HG02610 (cell line): ENCODE measurements at regions not wholly inside any gene's neighbourhood (a gene's known extent, or its start where the extent isn't known, plus 50 kb on each side); places are given as distances from the start of the nearest gene placed in this dataset.

Experiments
- ATAC-seq: cut with Tn5 transposase; IDR thresholded peaks from one replicate; pipeline ENCODE4 v1.9.1; 2021; ENCODE audit warnings: mild to moderate bottlenecking, moderate library complexity; ENCODE audit not compliant: unreplicated experiment

DNA sequence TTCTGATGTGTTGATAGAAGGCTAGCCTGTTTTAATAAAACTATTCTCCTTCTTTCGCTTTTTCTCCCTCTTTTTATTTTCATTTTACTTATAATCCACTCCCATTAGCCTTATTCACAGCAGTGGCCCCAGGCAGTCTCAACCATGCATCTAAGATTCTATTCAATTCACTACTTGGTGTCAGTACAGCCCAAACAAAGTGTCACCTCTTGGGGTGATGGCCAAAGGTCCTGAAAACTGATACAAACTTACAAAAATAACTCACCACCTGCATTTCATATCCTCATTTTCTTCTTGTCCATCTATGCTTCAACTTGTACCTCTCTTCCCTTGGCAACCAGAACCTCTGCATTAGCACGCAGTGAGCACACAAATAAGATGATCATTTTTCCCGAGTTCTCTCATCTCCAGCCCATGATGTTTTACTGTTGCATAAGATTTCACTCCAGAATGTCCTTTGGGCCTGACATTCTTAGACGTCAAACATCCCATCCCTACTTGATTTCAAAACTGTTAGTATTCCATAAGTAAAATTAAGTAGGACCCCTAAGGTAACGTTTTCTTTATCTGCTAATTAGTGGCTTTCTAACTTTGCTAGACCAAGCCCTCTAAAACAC, 559.3 kb upstream of the TNP1 start:
- ATAC-seq = no peak

GRCh38 chr2:217418544-217418943, 558.7 kb upstream of the TNP1 start:
- no peak for ATAC-seq

DNA sequence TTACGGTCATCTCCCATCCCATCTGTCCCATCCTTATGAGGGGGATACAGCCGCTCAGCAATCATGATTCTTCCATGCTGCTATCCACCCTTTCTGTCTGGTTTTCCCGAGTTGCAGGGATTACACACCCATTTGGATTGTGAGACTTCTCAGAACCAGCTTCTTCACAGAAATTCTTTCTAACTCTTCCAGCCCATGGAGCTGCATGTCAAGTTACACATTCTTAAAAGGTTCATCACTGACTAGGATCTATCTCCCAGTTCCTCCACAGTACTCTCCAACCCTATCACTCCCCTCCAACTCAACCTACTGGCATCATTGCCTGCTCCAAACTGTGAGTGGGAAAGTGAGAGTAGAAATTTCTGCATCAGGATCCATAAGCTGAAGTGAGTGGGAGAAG, 558.2 kb upstream of the TNP1 start:
- no peak for ATAC-seq

DNA sequence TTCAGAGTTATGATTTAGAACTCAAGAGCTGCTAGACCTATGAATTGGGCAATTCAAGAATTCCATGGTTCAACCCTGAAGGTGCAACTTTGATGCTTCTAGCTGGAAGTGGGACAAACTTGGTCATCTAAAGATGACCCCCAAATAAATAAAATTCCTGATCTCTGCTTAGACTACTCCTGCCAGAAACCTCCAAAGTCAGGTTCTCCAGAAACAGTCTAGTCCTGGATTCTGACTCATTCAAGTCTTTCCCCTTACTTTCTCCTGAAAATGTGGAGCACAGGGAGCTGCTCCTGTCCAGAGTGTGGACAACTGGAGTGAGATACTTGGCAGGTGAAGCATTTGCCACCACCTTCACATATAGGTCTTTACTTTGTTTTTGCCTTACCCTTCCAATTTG, 557.7 kb upstream of the TNP1 start:
- ATAC-seq = no peak

DNA sequence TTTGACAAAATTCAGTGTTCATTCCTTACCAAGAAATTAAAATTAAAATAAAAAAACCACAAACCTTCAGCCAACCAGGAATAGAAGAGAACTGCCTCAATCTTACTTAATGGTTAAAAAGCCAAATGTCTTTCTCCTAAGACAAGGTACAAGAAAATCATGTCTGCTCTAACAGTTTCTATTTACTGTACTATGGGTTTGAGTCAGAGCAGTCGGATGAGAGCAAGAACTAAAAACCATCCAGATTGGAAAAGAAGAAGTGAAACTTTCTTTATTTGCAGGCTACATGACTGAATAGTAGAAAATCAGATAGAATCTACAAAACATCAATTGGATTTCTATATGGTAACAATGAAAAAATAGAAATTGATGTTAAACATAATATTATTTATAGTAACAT, 555.5 kb upstream of the TNP1 start:
- peak; percentile 85 for ATAC-seq

DNA sequence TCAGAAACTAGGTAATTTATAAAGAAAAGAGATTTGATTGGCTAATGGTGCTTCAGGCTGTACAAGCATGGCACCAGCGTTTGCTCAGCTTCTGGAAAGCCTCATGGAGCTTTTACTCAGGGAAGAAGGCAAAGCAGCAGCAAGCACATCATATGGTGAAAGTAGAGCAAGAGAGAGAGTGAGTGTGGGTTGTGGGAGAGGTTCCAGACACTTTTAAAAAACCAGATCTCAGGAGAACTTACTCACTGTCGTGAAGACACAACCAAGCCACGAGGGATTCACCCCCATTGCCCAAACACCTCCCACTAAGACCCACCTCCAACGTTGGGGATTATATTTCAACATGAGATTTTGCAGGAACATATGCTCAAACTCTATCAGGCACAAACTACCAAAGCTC, 554.6 kb upstream of the TNP1 start:
- ATAC-seq = no peak

- no peak for ATAC-seq
These were observed 553.3 kb upstream of the TNP1 start for GRCh38 chr2:217413193-217413592.

DNA sequence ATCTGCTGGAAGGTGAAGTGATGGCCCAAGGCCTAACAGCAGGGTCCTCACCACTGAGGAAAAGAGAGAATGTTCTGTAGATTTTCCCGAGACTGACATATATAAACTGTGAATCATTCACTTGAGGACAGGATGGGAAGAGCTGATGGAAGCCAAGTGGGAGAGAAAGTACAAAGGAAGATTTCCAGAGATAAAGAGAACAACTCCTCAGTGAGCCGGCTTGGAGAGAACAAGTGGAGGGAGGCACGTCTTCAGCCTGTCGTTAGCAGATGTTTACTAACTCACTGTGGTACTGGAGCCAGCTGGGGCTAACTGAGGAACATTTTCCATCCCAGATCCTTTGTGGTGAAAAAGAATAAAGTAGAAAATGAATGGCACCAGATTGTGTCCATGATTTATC, 552.9 kb upstream of the TNP1 start:
- no peak for ATAC-seq

- ATAC-seq = no peak
These were observed 552.4 kb upstream of the TNP1 start for GRCh38 chr2:217412277-217412676.

DNA sequence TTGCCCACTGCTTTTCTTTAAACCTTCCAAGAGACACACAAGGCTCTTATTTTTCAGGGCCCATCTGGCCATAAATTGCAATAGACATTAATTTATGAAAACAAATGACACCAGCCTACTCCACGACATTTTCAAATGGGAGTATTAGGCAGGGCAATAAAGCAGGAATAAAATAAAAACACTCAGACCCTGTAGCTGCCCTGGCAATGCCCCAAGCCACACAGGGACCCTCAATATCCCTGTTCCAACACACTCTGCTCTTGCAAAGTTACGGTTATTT, 550.8 kb upstream of the TNP1 start:
- no peak for ATAC-seq

DNA sequence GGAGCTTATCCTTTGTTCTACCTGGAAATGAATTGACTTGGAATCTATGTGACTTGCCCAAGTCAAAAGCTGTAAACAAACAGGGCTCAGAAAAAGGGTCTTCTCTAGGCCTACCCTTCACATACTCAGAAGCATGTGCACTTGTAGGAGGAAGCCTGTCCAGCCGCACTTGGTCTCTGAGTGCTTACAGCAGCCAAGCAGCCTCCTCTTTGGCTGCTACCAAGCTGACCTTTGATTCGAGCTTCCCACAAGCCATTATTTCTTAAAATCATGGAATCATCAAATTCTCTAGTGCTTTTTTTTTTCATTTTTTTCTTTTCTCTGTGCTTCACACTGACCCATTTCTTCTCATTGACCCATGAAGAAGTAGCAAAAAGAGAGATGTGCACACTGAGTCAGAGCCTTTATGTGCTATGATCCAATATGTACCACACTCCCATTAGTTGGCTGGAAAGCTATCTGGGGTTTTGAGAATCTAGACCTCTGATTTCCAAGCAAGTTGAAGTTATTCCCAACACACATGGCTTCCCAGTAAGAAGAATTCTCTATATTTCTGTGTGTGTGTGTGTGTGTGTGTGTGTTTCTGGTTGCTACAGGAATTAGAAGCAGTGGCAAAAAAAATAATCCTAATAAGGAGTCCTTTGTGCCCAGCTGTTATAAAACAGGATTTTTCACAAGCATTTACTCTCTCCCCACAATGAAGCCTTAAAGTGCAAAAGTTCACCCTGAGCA, 550.3 kb upstream of the TNP1 start:
- no peak for ATAC-seq

- no peak for ATAC-seq
These were observed 547.5 kb upstream of the TNP1 start for GRCh38 chr2:217407362-217407761.

DNA sequence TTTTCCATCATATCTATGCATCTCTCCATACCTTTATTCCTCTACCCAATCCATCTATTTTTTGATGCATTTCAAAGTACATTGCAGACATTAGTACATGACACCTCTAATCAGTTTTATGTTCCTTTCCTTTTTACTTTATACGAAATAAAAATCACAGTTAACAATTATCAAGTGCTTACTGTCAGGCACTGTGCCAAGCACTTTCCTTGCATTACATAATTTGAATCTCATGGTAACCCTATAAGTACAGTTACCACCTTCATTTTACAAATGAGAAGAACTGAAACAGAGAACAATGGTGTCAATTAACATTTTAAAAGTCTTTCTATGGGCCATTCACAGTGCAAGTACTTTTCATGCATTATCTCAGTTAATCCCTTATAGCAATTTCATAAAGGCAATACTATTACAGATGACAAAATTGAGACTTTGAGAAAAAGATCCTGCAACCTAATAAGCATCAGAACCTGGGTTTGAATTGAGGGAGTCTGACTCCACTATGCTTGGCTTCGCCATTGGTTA, 544.4 kb upstream of the TNP1 start:
- no peak for ATAC-seq

DNA sequence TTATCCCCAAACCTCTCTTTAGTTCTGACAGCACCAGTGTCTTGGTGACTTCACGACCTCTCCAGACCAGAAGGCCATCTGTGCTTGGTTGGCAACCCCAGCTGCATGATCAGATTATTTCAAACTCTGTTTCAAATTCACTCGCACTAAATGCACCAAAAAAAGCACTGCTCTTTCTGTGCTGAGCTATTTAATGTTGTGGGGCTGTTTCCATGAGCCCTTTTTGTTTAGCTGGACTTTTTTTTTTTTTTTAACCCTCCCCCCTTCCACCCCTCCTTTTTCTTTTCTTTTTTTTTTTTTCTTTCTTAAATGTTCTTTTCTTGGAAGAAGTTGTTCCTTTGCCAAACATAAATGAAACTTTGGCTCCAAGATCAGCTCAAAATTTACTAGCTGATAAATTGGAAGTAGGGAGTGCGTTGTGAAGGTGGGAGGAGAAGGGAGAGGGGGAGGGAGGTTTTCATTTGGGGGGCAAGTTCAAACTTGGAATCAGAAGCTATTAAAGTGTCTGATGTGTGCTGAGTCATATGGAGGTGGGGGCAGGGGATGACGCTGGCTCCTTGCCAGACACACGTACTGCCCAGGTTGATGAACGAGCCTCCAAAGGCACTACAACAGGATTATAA, 543.0 kb upstream of the TNP1 start:
- ATAC-seq = no peak

GRCh38 chr2:217402144-217402543, 542.3 kb upstream of the TNP1 start:
- ATAC-seq = no peak

DNA sequence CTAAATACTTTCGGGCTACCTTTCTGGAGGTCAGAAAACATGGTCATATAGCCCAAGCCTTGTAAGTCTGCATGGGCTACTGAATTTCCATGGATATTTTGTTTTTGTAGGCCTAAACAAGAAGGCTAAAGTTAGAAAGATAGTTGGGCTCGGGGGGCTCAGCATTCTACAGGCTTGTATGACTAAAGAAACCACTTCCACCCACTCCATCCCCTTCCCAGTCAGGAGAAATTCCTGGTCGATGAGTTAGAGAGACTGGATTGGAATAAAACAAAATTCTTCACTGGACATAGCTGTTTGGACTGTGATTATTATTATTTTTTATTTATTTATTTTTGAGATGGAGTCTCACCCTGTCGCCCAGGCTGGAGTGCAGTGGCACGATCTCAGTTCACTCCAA, 539.4 kb upstream of the TNP1 start:
- ATAC-seq = no peak

GRCh38 chr2:217398860-217399259, 539.0 kb upstream of the TNP1 start:
- no peak for ATAC-seq

DNA sequence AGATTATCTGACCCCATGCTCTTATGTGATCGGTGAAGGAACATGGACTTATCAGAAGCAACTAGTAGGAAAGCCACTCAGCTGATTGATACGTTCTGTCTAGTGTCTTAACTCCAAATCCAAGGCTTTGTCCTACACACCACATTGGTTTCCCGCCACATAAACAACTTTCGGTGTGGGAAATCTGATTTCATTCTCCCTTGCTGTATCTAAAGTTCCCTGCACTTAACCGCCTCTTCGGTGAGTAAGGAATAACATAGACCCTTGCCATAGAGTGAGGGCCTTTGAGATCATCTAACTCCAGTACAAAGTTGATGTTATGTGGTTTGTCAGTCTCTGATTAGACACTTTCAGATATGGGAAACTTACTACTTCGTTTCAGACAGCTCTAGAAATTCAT, 538.2 kb upstream of the TNP1 start:
- ATAC-seq = no peak

GRCh38 chr2:217396586-217396985, 536.7 kb upstream of the TNP1 start:
- no peak for ATAC-seq

- ATAC-seq = no peak
These were observed 536.3 kb upstream of the TNP1 start for GRCh38 chr2:217396165-217396564.

- ATAC-seq = no peak
These were observed 534.9 kb upstream of the TNP1 start for GRCh38 chr2:217394510-217395351.
